ENCODE measurements at regions not wholly inside any gene's neighbourhood (a gene's known extent, or its start where the extent isn't known, plus 50 kb on each side); places are given as distances from the start of the nearest gene placed in this dataset.

DNA sequence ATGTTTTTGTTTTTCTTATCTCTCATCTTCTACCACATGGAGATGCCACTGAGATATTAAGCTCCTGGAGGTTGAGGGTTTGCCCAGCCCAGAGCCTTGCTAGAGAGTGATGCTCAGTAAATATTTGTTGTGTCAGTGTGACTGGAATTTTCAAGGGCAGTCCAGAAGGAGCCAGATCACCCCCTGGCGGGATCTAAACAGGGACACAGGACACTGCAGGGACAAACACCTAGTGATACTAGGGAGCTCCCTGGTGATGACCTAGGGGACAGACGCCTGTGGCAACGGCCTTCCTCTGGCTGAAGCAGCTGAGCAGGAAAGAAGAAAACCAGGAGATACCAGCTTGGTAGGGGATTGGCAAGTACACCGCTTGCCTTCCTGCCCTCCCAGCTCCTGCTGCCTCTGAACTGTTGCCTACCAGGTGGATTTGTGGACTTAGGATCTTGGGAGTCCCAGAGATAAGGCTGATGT lies 714.4 kb upstream of the TBX3 start:
- ChIA-PET POLR2A (no interaction called here), CTCF (no interaction called here)
- Histone ChIP-seq H3K27me3 (ENCODE audit: control insufficient read depth in 2 of 2, insufficient read depth in 2 of 2, low read length in 2 of 2) (no peaks in the 10 kb centered on the region), H3K9ac (replicated peaks; ENCODE audit: extremely low read depth, insufficient read depth, low read length) (no peak overlapping the region), H3K36me3 (ENCODE audit: control insufficient read depth in 2 of 2, extremely low read depth in 1 of 2, insufficient read depth in 2 of 2, low read length in 2 of 2) (no peaks in the 10 kb centered on the region), H3K4me1 (ENCODE audit: control insufficient read depth, extremely low read depth, insufficient read depth, low read length) (no peaks in the 10 kb centered on the region), H2AFZ (ENCODE audit: low read depth, low read length) (no peak overlapping the region), H4K20me1 (replicated peaks; ENCODE audit: control insufficient read depth, extremely low read depth, insufficient read depth, low read length) (no peaks in the 10 kb centered on the region), H3K27ac (ENCODE audit: insufficient read depth, low read depth, low read length) (no peak overlapping the region), H3K9me3 (replicated peaks; ENCODE audit: control insufficient read depth, insufficient read depth, low read length) (no peaks in the 10 kb centered on the region), H3K4me3 (replicated peaks in 1 of 3; ENCODE audit: insufficient read depth in 1 of 3, low read depth in 1 of 3, low read length in 3 of 3) (no peak overlapping the region), H3K79me2 (ENCODE audit: control insufficient read depth, insufficient read depth, low read length) (no peaks in the 10 kb centered on the region), H3K9me1 (replicated peaks; ENCODE audit: control insufficient read depth, extremely low read depth, insufficient read depth, low read length) (no peaks in the 10 kb centered on the region), H3K4me2 (ENCODE audit: insufficient read depth, low read length) (no peak overlapping the region)
- no peak for FAIRE-seq
- intact Hi-C loops (cut with micrococcal nuclease): no loop called here
- TF ChIP-seq POLR2A (IDR thresholded peaks at IDR 0.05; ENCODE audit: low read depth, low read length) (no peak), EZH2 (IDR thresholded peaks at IDR 0.05; ENCODE audit: borderline replicate concordance, low read depth, low read length, severe bottlenecking) (no peak)
- dilution Hi-C loops (cut with MboI; ENCODE audit: extremely low pct_ligation_motif_present, low sequenced_read_pairs): no loop called here
- BruUV-seq (replicated peaks): no TSS peak
- DNase-seq (ENCODE audit: low read depth, low spot score): no peak

DNA sequence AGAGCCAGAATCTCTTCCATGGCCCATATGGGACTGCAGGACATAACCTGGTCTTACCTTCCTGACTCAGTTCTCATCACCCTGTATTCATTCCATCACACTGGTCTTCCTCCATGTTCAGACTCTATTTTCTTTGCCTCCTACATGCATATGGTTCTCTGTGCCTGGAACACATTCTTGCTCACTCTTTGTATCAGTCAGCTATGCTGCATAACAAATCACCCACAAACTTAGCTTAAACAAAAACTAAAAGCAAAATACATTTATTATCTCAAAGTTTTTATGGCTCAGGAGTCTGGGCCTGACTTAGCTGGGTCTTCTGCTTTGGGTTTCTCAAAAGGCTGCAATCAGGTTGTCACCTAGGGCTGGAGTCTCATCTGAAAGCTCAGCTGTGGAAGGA lies 712.6 kb upstream of the TBX3 start:
- Histone ChIP-seq H3K9ac (replicated peaks; ENCODE audit: extremely low read depth, insufficient read depth, low read length) (no peak overlapping the region), H3K27me3 (ENCODE audit: control insufficient read depth in 2 of 2, insufficient read depth in 2 of 2, low read length in 2 of 2) (no peaks in the 10 kb centered on the region), H3K79me2 (ENCODE audit: control insufficient read depth, insufficient read depth, low read length) (no peaks in the 10 kb centered on the region), H3K4me3 (replicated peaks in 1 of 3; ENCODE audit: insufficient read depth in 1 of 3, low read depth in 1 of 3, low read length in 3 of 3) (no peak overlapping the region), H3K27ac (ENCODE audit: insufficient read depth, low read depth, low read length) (no peak overlapping the region), H2AFZ (ENCODE audit: low read depth, low read length) (no peak overlapping the region), H3K36me3 (ENCODE audit: control insufficient read depth in 2 of 2, extremely low read depth in 1 of 2, insufficient read depth in 2 of 2, low read length in 2 of 2) (no peaks in the 10 kb centered on the region), H3K4me1 (ENCODE audit: control insufficient read depth, extremely low read depth, insufficient read depth, low read length) (no peaks in the 10 kb centered on the region), H3K9me1 (replicated peaks; ENCODE audit: control insufficient read depth, extremely low read depth, insufficient read depth, low read length) (no peaks in the 10 kb centered on the region), H3K9me3 (replicated peaks; ENCODE audit: control insufficient read depth, insufficient read depth, low read length) (no peaks in the 10 kb centered on the region), H3K4me2 (ENCODE audit: insufficient read depth, low read length) (no peak overlapping the region), H4K20me1 (replicated peaks; ENCODE audit: control insufficient read depth, extremely low read depth, insufficient read depth, low read length) (no peaks in the 10 kb centered on the region)
- dilution Hi-C loops (cut with MboI; ENCODE audit: extremely low pct_ligation_motif_present, low sequenced_read_pairs) (no loop called here), intact Hi-C loops (cut with micrococcal nuclease) (no loop called here)
- no TSS peak for BruUV-seq (replicated peaks)
- FAIRE-seq: no peak
- no peak for DNase-seq (ENCODE audit: low read depth, low spot score)
- TF ChIP-seq FOS (IDR thresholded peaks at IDR 0.05; ENCODE audit: borderline replicate concordance, insufficient read depth, low read length): no peak
- TF ChIP-seq, protein P1, sequence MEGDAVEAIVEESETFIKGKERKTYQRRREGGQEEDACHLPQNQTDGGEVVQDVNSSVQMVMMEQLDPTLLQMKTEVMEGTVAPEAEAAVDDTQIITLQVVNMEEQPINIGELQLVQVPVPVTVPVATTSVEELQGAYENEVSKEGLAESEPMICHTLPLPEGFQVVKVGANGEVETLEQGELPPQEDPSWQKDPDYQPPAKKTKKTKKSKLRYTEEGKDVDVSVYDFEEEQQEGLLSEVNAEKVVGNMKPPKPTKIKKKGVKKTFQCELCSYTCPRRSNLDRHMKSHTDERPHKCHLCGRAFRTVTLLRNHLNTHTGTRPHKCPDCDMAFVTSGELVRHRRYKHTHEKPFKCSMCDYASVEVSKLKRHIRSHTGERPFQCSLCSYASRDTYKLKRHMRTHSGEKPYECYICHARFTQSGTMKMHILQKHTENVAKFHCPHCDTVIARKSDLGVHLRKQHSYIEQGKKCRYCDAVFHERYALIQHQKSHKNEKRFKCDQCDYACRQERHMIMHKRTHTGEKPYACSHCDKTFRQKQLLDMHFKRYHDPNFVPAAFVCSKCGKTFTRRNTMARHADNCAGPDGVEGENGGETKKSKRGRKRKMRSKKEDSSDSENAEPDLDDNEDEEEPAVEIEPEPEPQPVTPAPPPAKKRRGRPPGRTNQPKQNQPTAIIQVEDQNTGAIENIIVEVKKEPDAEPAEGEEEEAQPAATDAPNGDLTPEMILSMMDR (IDR thresholded peaks at IDR 0.05; ENCODE audit: extremely low read depth in 1 of 2, insufficient read depth in 1 of 2, low read depth in 1 of 2, low read length in 2 of 2): no peak
- ChIA-PET POLR2A (no interaction called here), CTCF (no interaction called here)

Data from endothelial cell of umbilical vein (primary cell).